SK-N-SH treated with all-trans-retinoic acid at 6 μM for 48 hours (cell line): ENCODE measurements at regions not wholly inside any gene's neighbourhood (a gene's known extent, or its start where the extent isn't known, plus 50 kb on each side); places are given as distances from the start of the nearest gene placed in this dataset.

Source experiments
- CSDC2 ChIP-seq: fragments of 250-450 bp; sonication (Bioruptor Pico); IDR thresholded peaks from 2 replicates; pipeline ENCODE4 v1.5.0; 2020; ENCODE audit warnings: mild to moderate bottlenecking, moderate library complexity
- TOX ChIP-seq: fragments of 250-450 bp; sonication (Bioruptor Pico); IDR thresholded peaks from 2 replicates; pipeline ENCODE4 v1.8.0; 2021; ENCODE audit warnings: mild to moderate bottlenecking, moderate library complexity, borderline replicate concordance

DNA sequence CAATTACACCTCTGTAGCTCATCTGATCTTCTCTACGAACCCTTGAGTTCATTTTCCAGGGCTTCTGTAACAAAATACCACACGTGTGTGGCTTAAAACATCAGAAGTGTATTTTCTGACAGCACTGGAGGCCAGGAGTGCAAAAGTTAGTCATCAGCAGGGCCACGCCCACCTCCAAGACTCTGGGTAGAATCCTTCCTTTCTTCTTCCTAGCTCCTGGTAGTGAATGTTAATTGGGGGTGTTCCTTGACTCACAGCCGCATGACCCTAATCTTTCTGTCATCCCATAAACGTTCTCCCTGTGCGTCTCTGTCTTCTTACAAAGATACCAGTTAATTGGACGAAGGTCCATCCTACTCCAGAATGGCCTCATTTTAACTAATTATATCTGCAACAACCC, 115.0 kb downstream of the TRIML1 start:
- TF ChIP-seq TOX (CRISPR knock-in tag) (no peak), CSDC2 (no peak)
